ENCODE measurements at regions not wholly inside any gene's neighbourhood (a gene's known extent, or its start where the extent isn't known, plus 50 kb on each side); places are given as distances from the start of the nearest gene placed in this dataset.

DNA sequence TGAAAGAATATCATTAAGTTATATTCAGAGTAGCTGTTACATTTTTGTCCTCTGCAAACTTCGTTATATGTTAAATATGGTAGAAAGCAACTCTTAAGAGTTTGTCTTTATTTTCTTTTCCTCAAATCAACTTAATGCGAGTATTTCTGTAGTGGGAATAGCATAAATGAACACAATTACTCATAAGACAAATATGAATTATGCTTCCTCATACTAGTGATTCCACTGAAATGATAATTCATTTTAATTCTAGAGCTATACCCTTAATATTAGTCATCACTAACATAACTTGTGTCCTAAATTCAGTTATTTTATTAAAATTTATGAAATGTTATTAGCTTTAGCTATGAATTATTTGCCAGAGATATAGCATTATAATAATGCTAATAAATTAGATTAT is 820.6 kb upstream of the KCND2 start:
- no peak overlapping the region for H3K9ac ChIP-seq (ENCODE audit: low read length)
- H3K36me3 ChIP-seq (ENCODE audit: low read length) = no peaks in the 10 kb centered on the region
- H3K27ac ChIP-seq (ENCODE audit: low read depth, low read length) = no peak overlapping the region
- no peaks in the 10 kb centered on the region for H3K79me2 ChIP-seq (ENCODE audit: insufficient read depth, low read length)
- no peaks in the 10 kb centered on the region for H3F3A ChIP-seq (ENCODE audit: insufficient read depth)
- H2AFZ ChIP-seq (ENCODE audit: low read depth, low read length, severe bottlenecking) = no peak overlapping the region
- no peaks in the 10 kb centered on the region for H3K9me3 ChIP-seq (ENCODE audit: insufficient read depth, low read length)
- TF ChIP-seq EZH2phosphoT487 (conservative IDR thresholded peaks at IDR 0.05; ENCODE audit: low read length) = no peak
- TF ChIP-seq, protein P1, sequence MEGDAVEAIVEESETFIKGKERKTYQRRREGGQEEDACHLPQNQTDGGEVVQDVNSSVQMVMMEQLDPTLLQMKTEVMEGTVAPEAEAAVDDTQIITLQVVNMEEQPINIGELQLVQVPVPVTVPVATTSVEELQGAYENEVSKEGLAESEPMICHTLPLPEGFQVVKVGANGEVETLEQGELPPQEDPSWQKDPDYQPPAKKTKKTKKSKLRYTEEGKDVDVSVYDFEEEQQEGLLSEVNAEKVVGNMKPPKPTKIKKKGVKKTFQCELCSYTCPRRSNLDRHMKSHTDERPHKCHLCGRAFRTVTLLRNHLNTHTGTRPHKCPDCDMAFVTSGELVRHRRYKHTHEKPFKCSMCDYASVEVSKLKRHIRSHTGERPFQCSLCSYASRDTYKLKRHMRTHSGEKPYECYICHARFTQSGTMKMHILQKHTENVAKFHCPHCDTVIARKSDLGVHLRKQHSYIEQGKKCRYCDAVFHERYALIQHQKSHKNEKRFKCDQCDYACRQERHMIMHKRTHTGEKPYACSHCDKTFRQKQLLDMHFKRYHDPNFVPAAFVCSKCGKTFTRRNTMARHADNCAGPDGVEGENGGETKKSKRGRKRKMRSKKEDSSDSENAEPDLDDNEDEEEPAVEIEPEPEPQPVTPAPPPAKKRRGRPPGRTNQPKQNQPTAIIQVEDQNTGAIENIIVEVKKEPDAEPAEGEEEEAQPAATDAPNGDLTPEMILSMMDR (IDR thresholded peaks at IDR 0.05; ENCODE audit: insufficient read depth, low read length, poor library complexity, severe bottlenecking) = no peak
- no peaks in the 10 kb centered on the region for H3K9me2 ChIP-seq (replicated peaks; ENCODE audit: insufficient read depth, low read length)
- no peak overlapping the region for H3K4me3 ChIP-seq (ENCODE audit: insufficient read depth, low read length, poor library complexity, severe bottlenecking)
- H3K4me2 ChIP-seq (ENCODE audit: low read depth, low read length, poor library complexity, severe bottlenecking) = no peak overlapping the region
- H4K20me1 ChIP-seq (ENCODE audit: low read depth, low read length) = no peaks in the 10 kb centered on the region
- H3K27me3 ChIP-seq (ENCODE audit: low read length) = no peaks in the 10 kb centered on the region

DNA sequence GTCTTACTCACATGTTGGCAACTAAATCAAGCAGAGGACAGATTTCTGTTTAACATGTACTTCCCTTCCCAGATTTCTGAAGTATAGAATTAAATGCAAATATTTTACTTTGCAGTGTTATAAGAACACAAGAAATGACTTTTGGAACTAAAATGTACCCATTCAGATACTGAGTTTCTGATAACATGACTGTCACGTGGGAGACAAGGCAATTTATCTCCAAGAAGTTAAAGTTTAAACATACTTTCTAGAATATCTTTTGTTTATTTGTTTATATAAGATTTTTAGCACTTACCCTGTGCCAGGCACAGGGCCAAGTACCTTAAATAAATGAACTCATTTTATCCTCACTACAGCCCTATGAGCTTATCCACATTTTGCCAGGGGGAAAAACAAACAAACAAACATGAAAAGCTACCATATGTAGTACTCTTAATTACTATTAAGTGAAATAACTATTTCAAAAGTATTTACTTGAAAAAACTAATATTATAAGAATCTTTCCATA is 807.1 kb upstream of the KCND2 start:
- Histone ChIP-seq H3K36me3 (ENCODE audit: low read length) (no peaks in the 10 kb centered on the region), H3K9ac (ENCODE audit: low read length) (no peak overlapping the region), H3K27ac (ENCODE audit: low read depth, low read length) (no peak overlapping the region), H3F3A (ENCODE audit: insufficient read depth) (no peaks in the 10 kb centered on the region), H3K9me2 (replicated peaks; ENCODE audit: insufficient read depth, low read length) (no peaks in the 10 kb centered on the region; the same call in 1 of the 2 replicates), H3K79me2 (ENCODE audit: insufficient read depth, low read length) (no peaks in the 10 kb centered on the region), H3K4me2 (ENCODE audit: low read depth, low read length, poor library complexity, severe bottlenecking) (no peak overlapping the region), H2AFZ (ENCODE audit: low read depth, low read length, severe bottlenecking) (no peak overlapping the region), H3K27me3 (ENCODE audit: low read length) (no peaks in the 10 kb centered on the region), H3K9me3 (ENCODE audit: insufficient read depth, low read length) (no peaks in the 10 kb centered on the region), H4K20me1 (ENCODE audit: low read depth, low read length) (no peaks in the 10 kb centered on the region), H3K4me3 (ENCODE audit: insufficient read depth, low read length, poor library complexity, severe bottlenecking) (no peak overlapping the region)
- no peak for TF ChIP-seq EZH2phosphoT487 (conservative IDR thresholded peaks at IDR 0.05; ENCODE audit: low read length)
- TF ChIP-seq, protein P1 (IDR thresholded peaks at IDR 0.05; ENCODE audit: insufficient read depth, low read length, poor library complexity, severe bottlenecking) = no peak

DNA sequence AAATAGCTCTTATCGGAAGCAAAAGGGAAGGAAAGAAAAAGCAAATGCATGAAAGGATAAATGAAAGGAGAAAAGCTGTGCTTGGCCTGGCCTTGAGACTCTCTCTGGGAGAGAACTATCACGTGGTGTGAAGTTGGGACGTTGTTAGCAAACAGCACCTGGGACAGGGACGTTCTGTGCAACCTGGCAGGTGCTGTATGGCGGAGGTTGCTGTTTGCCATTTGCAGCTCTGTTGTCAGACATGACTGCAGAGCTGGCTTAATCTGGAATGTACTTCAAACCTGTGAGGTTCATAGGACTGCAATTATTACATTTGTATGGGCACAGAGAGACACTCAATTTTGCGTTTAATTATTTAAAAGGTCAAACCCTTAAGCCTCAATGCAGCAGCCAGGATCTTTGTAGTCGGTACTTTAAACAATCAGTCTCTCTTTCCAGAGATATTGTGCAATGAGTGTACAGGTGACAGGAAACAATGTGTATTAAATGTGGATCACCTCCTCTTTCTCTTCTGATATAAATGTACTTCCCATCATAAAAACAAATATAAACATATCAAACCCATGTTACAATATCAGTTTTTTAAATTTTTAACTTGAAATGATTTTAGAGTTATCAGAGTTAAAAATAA is 800.5 kb upstream of the KCND2 start:
- TF ChIP-seq EZH2phosphoT487 (conservative IDR thresholded peaks at IDR 0.05; ENCODE audit: low read length) = no peak
- TF ChIP-seq, protein P1 (IDR thresholded peaks at IDR 0.05; ENCODE audit: insufficient read depth, low read length, poor library complexity, severe bottlenecking) = no peak
- H3K9me2 ChIP-seq (replicated peaks; ENCODE audit: insufficient read depth, low read length) = no peaks in the 10 kb centered on the region; the same call in 1 of the 2 replicates
- no peaks in the 10 kb centered on the region for H3K79me2 ChIP-seq (ENCODE audit: insufficient read depth, low read length)
- no peaks in the 10 kb centered on the region for H4K20me1 ChIP-seq (ENCODE audit: low read depth, low read length)
- H3K27ac ChIP-seq (ENCODE audit: low read depth, low read length) = no peak overlapping the region
- no peaks in the 10 kb centered on the region for H3K36me3 ChIP-seq (ENCODE audit: low read length)
- no peak overlapping the region for H3K4me2 ChIP-seq (ENCODE audit: low read depth, low read length, poor library complexity, severe bottlenecking)
- no peak overlapping the region for H3K4me3 ChIP-seq (ENCODE audit: insufficient read depth, low read length, poor library complexity, severe bottlenecking)
- no peak overlapping the region for H3K9ac ChIP-seq (ENCODE audit: low read length)
- no peaks in the 10 kb centered on the region for H3K9me3 ChIP-seq (ENCODE audit: insufficient read depth, low read length)
- no peak overlapping the region for H2AFZ ChIP-seq (ENCODE audit: low read depth, low read length, severe bottlenecking)
- no peaks in the 10 kb centered on the region for H3F3A ChIP-seq (ENCODE audit: insufficient read depth)
- no peaks in the 10 kb centered on the region for H3K27me3 ChIP-seq (ENCODE audit: low read length)
